ENCODE measurements at regions not wholly inside any gene's neighbourhood (a gene's known extent, or its start where the extent isn't known, plus 50 kb on each side); places are given as distances from the start of the nearest gene placed in this dataset.

DNA sequence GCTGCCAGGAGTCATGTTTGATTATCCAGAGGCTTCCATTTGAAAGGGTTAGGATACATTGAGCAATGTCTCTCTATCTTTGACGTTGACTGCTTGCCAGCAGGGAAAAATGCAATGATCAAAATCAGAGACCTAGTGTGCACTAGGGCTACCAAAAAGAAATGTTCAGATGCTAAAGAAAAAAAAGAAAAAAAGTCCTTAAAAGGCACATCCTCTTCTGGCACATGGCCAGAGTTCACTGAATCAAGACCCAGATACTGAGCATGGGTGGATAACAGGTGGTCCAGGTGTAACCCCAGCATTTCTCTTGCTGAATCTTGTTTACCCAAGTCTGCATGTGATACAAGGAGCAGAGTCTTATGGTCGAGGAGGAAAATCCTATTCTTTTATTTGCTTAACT lies 899.3 kb downstream of the SORCS3 start:
- H3K27me3 Mint-ChIP-seq (ENCODE audit: low read depth): no peaks in the 10 kb centered on the region; the same call in 1 of the 2 replicates
- DNase-seq (ENCODE audit: low spot score) (no peak), ATAC-seq (no peak)
- H3K4me1 Mint-ChIP-seq: peaks cover 67% of the 10 kb centered on the region
- H3K36me3 Mint-ChIP-seq: no peaks in the 10 kb centered on the region
- H3K9me3 Mint-ChIP-seq: no peaks in the 10 kb centered on the region
- TF ChIP-seq, protein P1, sequence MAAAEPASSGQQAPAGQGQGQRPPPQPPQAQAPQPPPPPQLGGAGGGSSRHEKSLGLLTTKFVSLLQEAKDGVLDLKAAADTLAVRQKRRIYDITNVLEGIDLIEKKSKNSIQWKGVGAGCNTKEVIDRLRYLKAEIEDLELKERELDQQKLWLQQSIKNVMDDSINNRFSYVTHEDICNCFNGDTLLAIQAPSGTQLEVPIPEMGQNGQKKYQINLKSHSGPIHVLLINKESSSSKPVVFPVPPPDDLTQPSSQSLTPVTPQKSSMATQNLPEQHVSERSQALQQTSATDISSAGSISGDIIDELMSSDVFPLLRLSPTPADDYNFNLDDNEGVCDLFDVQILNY (CRISPR knock-in tag; IDR thresholded peaks at IDR 0.05): no peak
- no peak for TF ChIP-seq SMAD3 (CRISPR knock-in tag; IDR thresholded peaks at IDR 0.05; ENCODE audit: borderline replicate concordance)
- TF ChIP-seq ELF4 (CRISPR knock-in tag; IDR thresholded peaks at IDR 0.05; ENCODE audit: low read depth): no peak
- TF ChIP-seq ETV6 (CRISPR knock-in tag; IDR thresholded peaks at IDR 0.05): no peak
- no peak for TF ChIP-seq ZBTB21 (CRISPR knock-in tag; IDR thresholded peaks at IDR 0.05; ENCODE audit: borderline replicate concordance)
- no peak for TF ChIP-seq SOX15 (CRISPR knock-in tag; IDR thresholded peaks at IDR 0.05)
- TF ChIP-seq RELA (CRISPR knock-in tag; IDR thresholded peaks at IDR 0.05; ENCODE audit: borderline replicate concordance): no peak
- TF ChIP-seq FOXK1 (CRISPR knock-in tag; IDR thresholded peaks at IDR 0.05): no peak
- TF ChIP-seq GTF2I (CRISPR knock-in tag; conservative IDR thresholded peaks at IDR 0.05): no peak
- TF ChIP-seq AR (CRISPR knock-in tag; IDR thresholded peaks at IDR 0.05): no peak
- TF ChIP-seq, protein P2, sequence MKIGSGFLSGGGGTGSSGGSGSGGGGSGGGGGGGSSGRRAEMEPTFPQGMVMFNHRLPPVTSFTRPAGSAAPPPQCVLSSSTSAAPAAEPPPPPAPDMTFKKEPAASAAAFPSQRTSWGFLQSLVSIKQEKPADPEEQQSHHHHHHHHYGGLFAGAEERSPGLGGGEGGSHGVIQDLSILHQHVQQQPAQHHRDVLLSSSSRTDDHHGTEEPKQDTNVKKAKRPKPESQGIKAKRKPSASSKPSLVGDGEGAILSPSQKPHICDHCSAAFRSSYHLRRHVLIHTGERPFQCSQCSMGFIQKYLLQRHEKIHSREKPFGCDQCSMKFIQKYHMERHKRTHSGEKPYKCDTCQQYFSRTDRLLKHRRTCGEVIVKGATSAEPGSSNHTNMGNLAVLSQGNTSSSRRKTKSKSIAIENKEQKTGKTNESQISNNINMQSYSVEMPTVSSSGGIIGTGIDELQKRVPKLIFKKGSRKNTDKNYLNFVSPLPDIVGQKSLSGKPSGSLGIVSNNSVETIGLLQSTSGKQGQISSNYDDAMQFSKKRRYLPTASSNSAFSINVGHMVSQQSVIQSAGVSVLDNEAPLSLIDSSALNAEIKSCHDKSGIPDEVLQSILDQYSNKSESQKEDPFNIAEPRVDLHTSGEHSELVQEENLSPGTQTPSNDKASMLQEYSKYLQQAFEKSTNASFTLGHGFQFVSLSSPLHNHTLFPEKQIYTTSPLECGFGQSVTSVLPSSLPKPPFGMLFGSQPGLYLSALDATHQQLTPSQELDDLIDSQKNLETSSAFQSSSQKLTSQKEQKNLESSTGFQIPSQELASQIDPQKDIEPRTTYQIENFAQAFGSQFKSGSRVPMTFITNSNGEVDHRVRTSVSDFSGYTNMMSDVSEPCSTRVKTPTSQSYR (CRISPR knock-in tag; IDR thresholded peaks at IDR 0.05): no peak
- TF ChIP-seq ZNF138 (CRISPR knock-in tag; conservative IDR thresholded peaks at IDR 0.05): no peak
- TF ChIP-seq ZNF121 (CRISPR knock-in tag; IDR thresholded peaks at IDR 0.05): no peak
- TF ChIP-seq FOXP1 (CRISPR knock-in tag; IDR thresholded peaks at IDR 0.05; ENCODE audit: borderline replicate concordance): no peak
- no peak for TF ChIP-seq TCF7 (CRISPR knock-in tag; IDR thresholded peaks at IDR 0.05; ENCODE audit: low read depth)
- TF ChIP-seq, protein P3, sequence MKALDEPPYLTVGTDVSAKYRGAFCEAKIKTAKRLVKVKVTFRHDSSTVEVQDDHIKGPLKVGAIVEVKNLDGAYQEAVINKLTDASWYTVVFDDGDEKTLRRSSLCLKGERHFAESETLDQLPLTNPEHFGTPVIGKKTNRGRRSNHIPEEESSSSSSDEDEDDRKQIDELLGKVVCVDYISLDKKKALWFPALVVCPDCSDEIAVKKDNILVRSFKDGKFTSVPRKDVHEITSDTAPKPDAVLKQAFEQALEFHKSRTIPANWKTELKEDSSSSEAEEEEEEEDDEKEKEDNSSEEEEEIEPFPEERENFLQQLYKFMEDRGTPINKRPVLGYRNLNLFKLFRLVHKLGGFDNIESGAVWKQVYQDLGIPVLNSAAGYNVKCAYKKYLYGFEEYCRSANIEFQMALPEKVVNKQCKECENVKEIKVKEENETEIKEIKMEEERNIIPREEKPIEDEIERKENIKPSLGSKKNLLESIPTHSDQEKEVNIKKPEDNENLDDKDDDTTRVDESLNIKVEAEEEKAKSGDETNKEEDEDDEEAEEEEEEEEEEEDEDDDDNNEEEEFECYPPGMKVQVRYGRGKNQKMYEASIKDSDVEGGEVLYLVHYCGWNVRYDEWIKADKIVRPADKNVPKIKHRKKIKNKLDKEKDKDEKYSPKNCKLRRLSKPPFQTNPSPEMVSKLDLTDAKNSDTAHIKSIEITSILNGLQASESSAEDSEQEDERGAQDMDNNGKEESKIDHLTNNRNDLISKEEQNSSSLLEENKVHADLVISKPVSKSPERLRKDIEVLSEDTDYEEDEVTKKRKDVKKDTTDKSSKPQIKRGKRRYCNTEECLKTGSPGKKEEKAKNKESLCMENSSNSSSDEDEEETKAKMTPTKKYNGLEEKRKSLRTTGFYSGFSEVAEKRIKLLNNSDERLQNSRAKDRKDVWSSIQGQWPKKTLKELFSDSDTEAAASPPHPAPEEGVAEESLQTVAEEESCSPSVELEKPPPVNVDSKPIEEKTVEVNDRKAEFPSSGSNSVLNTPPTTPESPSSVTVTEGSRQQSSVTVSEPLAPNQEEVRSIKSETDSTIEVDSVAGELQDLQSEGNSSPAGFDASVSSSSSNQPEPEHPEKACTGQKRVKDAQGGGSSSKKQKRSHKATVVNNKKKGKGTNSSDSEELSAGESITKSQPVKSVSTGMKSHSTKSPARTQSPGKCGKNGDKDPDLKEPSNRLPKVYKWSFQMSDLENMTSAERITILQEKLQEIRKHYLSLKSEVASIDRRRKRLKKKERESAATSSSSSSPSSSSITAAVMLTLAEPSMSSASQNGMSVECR (CRISPR knock-in tag; IDR thresholded peaks at IDR 0.05; ENCODE audit: borderline replicate concordance): no peak
- no peak for TF ChIP-seq ZNF671 (CRISPR knock-in tag; IDR thresholded peaks at IDR 0.05)
- ChIA-PET POLR2A (no interaction called here), CTCF (no interaction called here)
- H3K4me3 Mint-ChIP-seq: no peak overlapping the region
- no peak overlapping the region for H3K27ac Mint-ChIP-seq
